GM12878 (cell line): ENCODE measurements at regions not wholly inside any gene's neighbourhood (a gene's known extent, or its start where the extent isn't known, plus 50 kb on each side); places are given as distances from the start of the nearest gene placed in this dataset.

Source experiments
- CHD2 ChIP-seq: IDR thresholded peaks from 2 replicates; pipeline ENCODE4 v1.6.1; 2011; ENCODE audit warnings: low read depth, low read length, improper control_type of control experiment, borderline replicate concordance
- EP300 ChIP-seq, 2 experiments: fragments of 150-350 bp in 1 of 2; IDR thresholded peaks; 2 replicates each; pipeline ENCODE4 v1.6.1; 2011 to 2012; ENCODE audit warnings: low read depth in 2 of 2, low read length in 2 of 2, borderline replicate concordance in 1 of 2, improper control_type of control experiment in 1 of 2, inconsistent platforms in 1 of 2; ENCODE audit not compliant: control insufficient read depth in 1 of 2
- FOS ChIP-seq: IDR thresholded peaks from 3 replicates; pipeline ENCODE4 v1.6.1; 2011; ENCODE audit warnings: borderline replicate concordance; ENCODE audit not compliant: insufficient read length; ENCODE audit errors: extremely low read depth
- IKZF1 ChIP-seq: fragments of 450-650 bp; conservative IDR thresholded peaks from 2 replicates; pipeline ENCODE4 v1.6.1; 2017; ENCODE audit warnings: antibody characterized with exemption, mild to moderate bottlenecking
- MTA2 ChIP-seq: fragments of 450-650 bp; IDR thresholded peaks from 2 replicates; pipeline ENCODE4 v1.6.1; 2016; ENCODE audit warnings: low read depth, mild to moderate bottlenecking, moderate library complexity
- MYC ChIP-seq: IDR thresholded peaks from 2 replicates; pipeline ENCODE4 v1.6.1; 2011; ENCODE audit warnings: mild to moderate bottlenecking, low read length, moderate library complexity, inconsistent platforms; ENCODE audit not compliant: insufficient read depth, insufficient replicate concordance, insufficient read length, severe bottlenecking
- ZNF24 ChIP-seq: fragments of 450-650 bp; IDR thresholded peaks from 2 replicates; pipeline ENCODE4 v1.6.1; 2017; ENCODE audit warnings: antibody characterized with exemption, mild to moderate bottlenecking
- TF ChIP-seq, protein P1 (sequence below): IDR thresholded peaks from 2 replicates; pipeline ENCODE4 v1.6.1; 2012; ENCODE audit warnings: low read depth, low read length, improper control_type of control experiment
- TF ChIP-seq, protein P2 (sequence below), 3 experiments: IDR thresholded peaks in 2 of 3; conservative IDR thresholded peaks in 1 of 3; 2 replicates each; pipeline ENCODE4 v1.5.1; 2011; ENCODE audit warnings: low read depth in 3 of 3, low read length in 3 of 3, mild to moderate bottlenecking in 3 of 3, control low read depth in 2 of 3, moderate library complexity in 2 of 3, inconsistent platforms in 1 of 3, mixed read lengths in 1 of 3; ENCODE audit not compliant: control insufficient read depth in 2 of 3, insufficient read depth in 1 of 3; ENCODE audit errors: extremely low read depth in 1 of 3
- TF ChIP-seq, protein P3 (sequence below): IDR thresholded peaks from 2 replicates; pipeline ENCODE4 v1.6.1; 2012; ENCODE audit warnings: low read depth, low read length, improper control_type of control experiment
- TF ChIP-seq, protein P4 (sequence below): IDR thresholded peaks from 2 replicates; pipeline ENCODE4 v1.6.1; 2012; ENCODE audit warnings: low read length, inconsistent platforms

DNA sequence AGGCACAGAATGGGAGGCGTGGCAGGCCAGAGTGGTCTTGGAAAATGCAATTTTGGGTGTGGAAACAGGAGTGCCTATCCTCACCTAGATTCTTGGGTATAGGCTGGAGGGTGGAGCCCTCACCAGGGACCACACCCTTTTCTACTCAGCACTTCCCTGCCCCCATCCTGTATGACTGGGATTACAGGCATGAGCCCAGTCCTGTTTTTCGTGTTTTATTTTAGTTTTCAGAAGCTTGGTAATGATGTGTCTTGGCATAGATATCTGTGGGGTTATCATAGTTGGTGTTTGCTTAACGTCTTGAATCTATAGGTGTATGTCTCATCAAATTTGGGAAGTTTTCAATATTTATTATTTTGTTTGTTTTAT lies 248.7 kb upstream of the CBLB start:
- TF ChIP-seq, protein P1, sequence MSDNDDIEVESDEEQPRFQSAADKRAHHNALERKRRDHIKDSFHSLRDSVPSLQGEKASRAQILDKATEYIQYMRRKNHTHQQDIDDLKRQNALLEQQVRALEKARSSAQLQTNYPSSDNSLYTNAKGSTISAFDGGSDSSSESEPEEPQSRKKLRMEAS, result no peak
- TF ChIP-seq MTA2 (no peak), MYC (no peak), IKZF1 (no peak), EP300 (IDR thresholded peaks at IDR 0.05; ENCODE audit: borderline replicate concordance in 1 of 2, control insufficient read depth in 1 of 2, low read depth in 2 of 2, low read length in 2 of 2) (no peak), CHD2 (no peak), ZNF24 (no peak), FOS (no peak)
- TF ChIP-seq, protein P2, sequence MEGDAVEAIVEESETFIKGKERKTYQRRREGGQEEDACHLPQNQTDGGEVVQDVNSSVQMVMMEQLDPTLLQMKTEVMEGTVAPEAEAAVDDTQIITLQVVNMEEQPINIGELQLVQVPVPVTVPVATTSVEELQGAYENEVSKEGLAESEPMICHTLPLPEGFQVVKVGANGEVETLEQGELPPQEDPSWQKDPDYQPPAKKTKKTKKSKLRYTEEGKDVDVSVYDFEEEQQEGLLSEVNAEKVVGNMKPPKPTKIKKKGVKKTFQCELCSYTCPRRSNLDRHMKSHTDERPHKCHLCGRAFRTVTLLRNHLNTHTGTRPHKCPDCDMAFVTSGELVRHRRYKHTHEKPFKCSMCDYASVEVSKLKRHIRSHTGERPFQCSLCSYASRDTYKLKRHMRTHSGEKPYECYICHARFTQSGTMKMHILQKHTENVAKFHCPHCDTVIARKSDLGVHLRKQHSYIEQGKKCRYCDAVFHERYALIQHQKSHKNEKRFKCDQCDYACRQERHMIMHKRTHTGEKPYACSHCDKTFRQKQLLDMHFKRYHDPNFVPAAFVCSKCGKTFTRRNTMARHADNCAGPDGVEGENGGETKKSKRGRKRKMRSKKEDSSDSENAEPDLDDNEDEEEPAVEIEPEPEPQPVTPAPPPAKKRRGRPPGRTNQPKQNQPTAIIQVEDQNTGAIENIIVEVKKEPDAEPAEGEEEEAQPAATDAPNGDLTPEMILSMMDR (IDR thresholded peaks at IDR 0.05 in 2 of 3, conservative IDR thresholded peaks at IDR 0.05 in 1 of 3; ENCODE audit: control insufficient read depth in 2 of 3, extremely low read depth in 1 of 3, insufficient read depth in 1 of 3, low read depth in 3 of 3, low read length in 3 of 3), result no peak
- TF ChIP-seq, protein P3, sequence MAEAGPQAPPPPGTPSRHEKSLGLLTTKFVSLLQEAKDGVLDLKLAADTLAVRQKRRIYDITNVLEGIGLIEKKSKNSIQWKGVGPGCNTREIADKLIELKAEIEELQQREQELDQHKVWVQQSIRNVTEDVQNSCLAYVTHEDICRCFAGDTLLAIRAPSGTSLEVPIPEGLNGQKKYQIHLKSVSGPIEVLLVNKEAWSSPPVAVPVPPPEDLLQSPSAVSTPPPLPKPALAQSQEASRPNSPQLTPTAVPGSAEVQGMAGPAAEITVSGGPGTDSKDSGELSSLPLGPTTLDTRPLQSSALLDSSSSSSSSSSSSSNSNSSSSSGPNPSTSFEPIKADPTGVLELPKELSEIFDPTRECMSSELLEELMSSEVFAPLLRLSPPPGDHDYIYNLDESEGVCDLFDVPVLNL, result no peak
- TF ChIP-seq, protein P4, sequence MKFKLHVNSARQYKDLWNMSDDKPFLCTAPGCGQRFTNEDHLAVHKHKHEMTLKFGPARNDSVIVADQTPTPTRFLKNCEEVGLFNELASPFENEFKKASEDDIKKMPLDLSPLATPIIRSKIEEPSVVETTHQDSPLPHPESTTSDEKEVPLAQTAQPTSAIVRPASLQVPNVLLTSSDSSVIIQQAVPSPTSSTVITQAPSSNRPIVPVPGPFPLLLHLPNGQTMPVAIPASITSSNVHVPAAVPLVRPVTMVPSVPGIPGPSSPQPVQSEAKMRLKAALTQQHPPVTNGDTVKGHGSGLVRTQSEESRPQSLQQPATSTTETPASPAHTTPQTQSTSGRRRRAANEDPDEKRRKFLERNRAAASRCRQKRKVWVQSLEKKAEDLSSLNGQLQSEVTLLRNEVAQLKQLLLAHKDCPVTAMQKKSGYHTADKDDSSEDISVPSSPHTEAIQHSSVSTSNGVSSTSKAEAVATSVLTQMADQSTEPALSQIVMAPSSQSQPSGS, result no peak
